Bronchial epithelial cell (primary cell): ENCODE measurements at regions not wholly inside any gene's neighbourhood (a gene's known extent, or its start where the extent isn't known, plus 50 kb on each side); places are given as distances from the start of the nearest gene placed in this dataset.

Source experiments
- DNase-seq: peaks from one replicate; pipeline ENCODE4 v3.0.0-alpha.2; 2010; ENCODE audit warnings: low read depth
- FAIRE-seq: peaks from 2 replicates; lab custom pipeline; 2011; peaks lifted over from hg19 to GRCh38; lab: Jason Lieb, UNC
- H3K27me3 ChIP-seq: 2 replicates; pipeline ENCODE4 v1.5.1; 2011; ENCODE audit warnings: low read length; ENCODE audit not compliant: control insufficient read depth, insufficient read depth
- H3K36me3 ChIP-seq: 2 replicates; pipeline ENCODE4 v1.5.1; 2011; ENCODE audit warnings: low read length; ENCODE audit not compliant: control insufficient read depth, insufficient read depth
- H3K4me3 ChIP-seq: 2 replicates; pipeline ENCODE4 v1.5.1; 2011; ENCODE audit warnings: mild to moderate bottlenecking, low read depth, low read length, control low read depth
- TF ChIP-seq, protein P1 (sequence below): IDR thresholded peaks from 2 replicates; pipeline ENCODE4 v1.5.1; 2011; ENCODE audit warnings: mild to moderate bottlenecking, moderate library complexity, low read length, control low read depth, inconsistent platforms; ENCODE audit not compliant: insufficient read depth, severe bottlenecking

DNA sequence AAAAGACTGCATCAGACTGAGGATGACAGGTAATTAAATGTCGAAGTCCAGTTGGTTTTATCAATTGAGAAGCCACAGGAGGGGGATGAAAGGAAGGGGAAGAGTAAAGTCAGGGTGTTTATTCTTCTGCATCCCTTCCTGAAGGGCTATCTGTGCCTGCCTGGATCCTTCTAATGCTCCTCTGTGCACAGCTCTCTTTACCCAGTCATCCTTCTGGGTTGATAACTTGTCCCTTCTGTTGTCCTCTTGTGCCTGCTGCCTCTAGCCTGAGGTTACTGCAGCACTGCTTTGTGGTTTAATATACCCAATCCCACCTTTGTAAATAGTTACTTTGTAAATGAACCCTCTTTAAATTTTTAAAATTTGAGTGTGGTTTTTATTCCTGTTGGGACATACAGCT is 1127.3 kb downstream of the EPHA7 start:
- Histone ChIP-seq H3K36me3 (no peaks in the 10 kb centered on the region), H3K4me3 (no peak overlapping the region), H3K27me3 (no peaks in the 10 kb centered on the region)
- FAIRE-seq: no peak
- no peak for DNase-seq
- TF ChIP-seq, protein P1, sequence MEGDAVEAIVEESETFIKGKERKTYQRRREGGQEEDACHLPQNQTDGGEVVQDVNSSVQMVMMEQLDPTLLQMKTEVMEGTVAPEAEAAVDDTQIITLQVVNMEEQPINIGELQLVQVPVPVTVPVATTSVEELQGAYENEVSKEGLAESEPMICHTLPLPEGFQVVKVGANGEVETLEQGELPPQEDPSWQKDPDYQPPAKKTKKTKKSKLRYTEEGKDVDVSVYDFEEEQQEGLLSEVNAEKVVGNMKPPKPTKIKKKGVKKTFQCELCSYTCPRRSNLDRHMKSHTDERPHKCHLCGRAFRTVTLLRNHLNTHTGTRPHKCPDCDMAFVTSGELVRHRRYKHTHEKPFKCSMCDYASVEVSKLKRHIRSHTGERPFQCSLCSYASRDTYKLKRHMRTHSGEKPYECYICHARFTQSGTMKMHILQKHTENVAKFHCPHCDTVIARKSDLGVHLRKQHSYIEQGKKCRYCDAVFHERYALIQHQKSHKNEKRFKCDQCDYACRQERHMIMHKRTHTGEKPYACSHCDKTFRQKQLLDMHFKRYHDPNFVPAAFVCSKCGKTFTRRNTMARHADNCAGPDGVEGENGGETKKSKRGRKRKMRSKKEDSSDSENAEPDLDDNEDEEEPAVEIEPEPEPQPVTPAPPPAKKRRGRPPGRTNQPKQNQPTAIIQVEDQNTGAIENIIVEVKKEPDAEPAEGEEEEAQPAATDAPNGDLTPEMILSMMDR: no peak

GRCh38 chr6:92289831-92290230 is 1129.5 kb downstream of the EPHA7 start:
- no peaks in the 10 kb centered on the region for H3K36me3 ChIP-seq
- no peaks in the 10 kb centered on the region for H3K27me3 ChIP-seq
- no peak overlapping the region for H3K4me3 ChIP-seq
- FAIRE-seq (no peak), DNase-seq (no peak)
- TF ChIP-seq, protein P1: no peak

- no peak for FAIRE-seq
These were observed 1137.7 kb downstream of the EPHA7 start for GRCh38 chr6:92281571-92282076.

GRCh38 chr6:92275150-92275549 is 1144.2 kb downstream of the EPHA7 start:
- Histone ChIP-seq H3K27me3 (no peaks in the 10 kb centered on the region), H3K4me3 (no peak overlapping the region), H3K36me3 (no peaks in the 10 kb centered on the region)
- no peak for FAIRE-seq
- no peak for DNase-seq
- TF ChIP-seq, protein P1: no peak

More at GRCh38 chr6:92281571-92282076, 1137.7 kb downstream of the EPHA7 start:
- no peaks in the 10 kb centered on the region for H3K27me3 ChIP-seq
- DNase-seq: no peak
- TF ChIP-seq, protein P1: no peak
- H3K4me3 ChIP-seq: no peak overlapping the region
- H3K36me3 ChIP-seq: no peaks in the 10 kb centered on the region

GRCh38 chr6:92274588-92274987 is 1144.8 kb downstream of the EPHA7 start:
- FAIRE-seq (no peak), DNase-seq (no peak)
- TF ChIP-seq, protein P1: no peak
- H3K4me3 ChIP-seq: no peak overlapping the region
- no peaks in the 10 kb centered on the region for H3K36me3 ChIP-seq
- no peaks in the 10 kb centered on the region for H3K27me3 ChIP-seq

DNA sequence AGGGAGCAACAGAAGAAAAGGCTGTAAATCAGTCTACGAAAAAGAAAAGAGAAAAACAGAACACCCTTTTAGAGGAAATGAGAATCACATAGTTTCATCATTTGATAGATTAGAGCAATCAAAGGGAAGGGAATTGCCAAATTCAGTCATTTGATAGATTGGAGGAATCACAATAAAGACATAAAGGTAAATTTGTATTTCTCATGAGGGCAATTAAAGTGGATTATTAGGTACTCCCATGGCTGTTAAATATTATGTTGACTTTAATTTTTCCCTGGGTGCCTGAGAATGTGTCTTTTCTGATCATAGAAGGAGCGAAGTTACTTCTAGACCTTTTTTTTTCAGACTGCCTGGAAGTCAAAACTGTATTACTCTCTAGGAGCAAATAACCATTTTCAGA is 1145.7 kb downstream of the EPHA7 start:
- no peak for DNase-seq
- Histone ChIP-seq H3K36me3 (no peaks in the 10 kb centered on the region), H3K27me3 (no peaks in the 10 kb centered on the region), H3K4me3 (no peak overlapping the region)
- TF ChIP-seq, protein P1: no peak
- no peak for FAIRE-seq
